HUES64 (cell line): ENCODE measurements at regions not wholly inside any gene's neighbourhood (a gene's known extent, or its start where the extent isn't known, plus 50 kb on each side); places are given as distances from the start of the nearest gene placed in this dataset.
"Not testable (repeated sequence)": the region's sequence is repeated elsewhere in the genome, so short reads cannot be mapped to it uniquely, and the experiment has no call there.

ENCODE experiments used
- H3K27ac ChIP-seq: 2 replicates; pipeline ENCODE4 v1.7.0; 2013; ENCODE audit warnings: low read depth, low read length, inconsistent platforms
- H3K27me3 ChIP-seq: 2 replicates; pipeline ENCODE4 v1.6.1; 2013; ENCODE audit warnings: mild to moderate bottlenecking, low read length; ENCODE audit not compliant: insufficient read depth
- H3K36me3 ChIP-seq: 2 replicates; pipeline ENCODE4 v1.6.1; 2013; ENCODE audit warnings: mild to moderate bottlenecking, low read length; ENCODE audit not compliant: insufficient read depth
- H3K4me1 ChIP-seq: 2 replicates; pipeline ENCODE4 v1.6.1; 2013; ENCODE audit warnings: mild to moderate bottlenecking, low read length, moderate library complexity; ENCODE audit not compliant: insufficient read depth
- H3K4me3 ChIP-seq: 2 replicates; pipeline ENCODE4 v1.5.1; 2013; ENCODE audit warnings: mild to moderate bottlenecking, low read length, moderate library complexity
- H3K9ac ChIP-seq: 2 replicates; pipeline ENCODE4 v1.6.1; 2013; ENCODE audit warnings: mild to moderate bottlenecking, low read depth, low read length
- H3K9me3 ChIP-seq: 2 replicates; pipeline ENCODE4 v1.6.1; 2013; ENCODE audit warnings: low read depth, low read length; ENCODE audit not compliant: insufficient read depth
- WGBS: fragments of 150-250, 120-280 bp; methylation state at CpG from one replicate; pipeline ENCODE4 v1.1.7; 2013; ENCODE audit warnings: missing lambda C conversion rate; 5-methylcytosine and 5-hydroxymethylcytosine counted together

DNA sequence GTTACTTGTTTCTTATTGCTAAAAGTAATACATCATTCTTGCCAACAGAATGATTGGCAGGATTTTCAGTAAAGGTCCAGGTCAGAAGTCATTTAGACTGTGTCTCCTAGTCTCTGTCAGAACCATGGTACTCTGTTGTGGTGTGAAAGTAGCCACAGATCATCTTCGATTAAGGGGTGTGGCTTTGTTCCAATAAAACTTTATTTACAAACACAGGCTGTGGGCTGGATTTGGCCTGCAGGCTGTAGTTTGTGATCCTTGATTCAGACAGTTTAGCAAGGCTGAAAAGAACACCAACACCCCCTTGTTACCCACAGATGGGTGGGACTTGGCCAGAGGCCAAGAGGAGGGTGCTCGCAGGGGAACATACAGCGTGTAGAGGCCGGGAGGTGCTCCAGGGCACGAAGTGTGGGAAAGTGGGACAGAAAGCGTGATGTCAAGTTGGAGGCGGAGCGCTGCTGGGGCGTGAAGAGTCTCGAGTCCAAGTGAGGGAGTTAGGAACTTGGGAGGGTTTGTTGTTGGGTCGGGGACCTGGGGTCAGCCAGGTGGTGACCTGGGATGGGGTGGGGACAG lies 117.3 kb upstream of the ALDH3B2 start:
- not testable (repeated sequence) for H3K9ac ChIP-seq, H3K36me3 ChIP-seq, H3K9me3 ChIP-seq, H3K4me1 ChIP-seq, H3K27me3 ChIP-seq, H3K4me3 ChIP-seq, H3K27ac ChIP-seq
- WGBS: 55% methylated on average over 10 of the region's 11 CpGs

DNA sequence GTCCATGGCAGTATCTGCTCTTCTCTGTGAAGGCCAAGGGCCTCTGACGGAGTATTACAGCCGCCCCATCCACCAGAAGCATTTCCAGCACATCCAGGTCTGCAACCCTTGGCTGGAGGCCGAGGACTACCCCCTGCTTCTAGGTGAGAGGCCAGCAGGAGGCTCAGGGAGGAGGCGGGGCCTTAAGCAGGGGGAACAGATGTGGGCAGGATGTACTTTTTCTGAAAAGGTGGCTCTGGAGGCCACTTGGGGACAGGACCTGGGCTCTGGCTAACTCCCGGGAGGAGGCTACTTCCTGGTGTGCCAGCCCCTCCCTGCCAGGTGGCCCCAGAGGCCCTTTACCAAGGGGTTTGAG lies 113.9 kb upstream of the ALDH3B2 start:
- H3K9ac ChIP-seq, H3K27ac ChIP-seq, H3K4me3 ChIP-seq, H3K4me1 ChIP-seq, H3K9me3 ChIP-seq, H3K27me3 ChIP-seq, H3K36me3 ChIP-seq: not testable (repeated sequence)
- 43% methylated on average over 5 of the region's 5 CpGs for WGBS

DNA sequence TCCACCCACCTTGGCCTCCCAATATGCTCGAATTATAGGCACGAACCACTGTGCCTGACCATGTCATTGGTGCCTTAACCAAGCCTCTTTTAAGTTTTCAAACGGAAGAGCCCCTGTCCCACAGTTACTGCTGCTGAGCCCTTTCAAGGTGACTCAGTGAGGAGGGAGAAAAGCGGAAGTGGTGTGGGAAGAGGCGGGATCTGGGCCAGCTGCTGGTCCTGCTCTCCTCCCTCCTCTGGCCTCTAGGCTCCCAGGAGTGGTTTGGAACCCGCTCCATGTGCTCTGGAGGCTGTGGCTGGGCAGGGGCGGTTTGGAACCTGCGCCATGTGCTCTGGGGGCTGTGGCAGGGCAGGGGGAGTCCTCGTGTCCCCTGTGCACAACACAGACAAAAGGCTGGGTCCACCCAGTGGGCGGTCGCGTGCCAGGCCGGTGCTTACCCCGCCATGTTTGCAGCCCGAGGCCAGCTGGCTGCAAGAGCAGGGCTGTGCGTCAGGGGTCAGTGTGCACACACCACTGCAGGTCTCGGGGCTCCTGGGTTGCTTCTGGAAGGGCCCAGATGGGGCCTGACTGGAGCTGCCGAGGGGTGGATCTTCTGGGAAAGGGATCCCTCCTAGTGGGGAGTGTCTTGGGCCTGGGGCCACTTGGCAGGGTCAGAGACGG lies 113.4 kb upstream of the ALDH3B2 start:
- not testable (repeated sequence) for H3K4me1 ChIP-seq, H3K9me3 ChIP-seq, H3K4me3 ChIP-seq, H3K9ac ChIP-seq, H3K27me3 ChIP-seq, H3K27ac ChIP-seq, H3K36me3 ChIP-seq
- 83% methylated on average over 19 of the region's 19 CpGs for WGBS

DNA sequence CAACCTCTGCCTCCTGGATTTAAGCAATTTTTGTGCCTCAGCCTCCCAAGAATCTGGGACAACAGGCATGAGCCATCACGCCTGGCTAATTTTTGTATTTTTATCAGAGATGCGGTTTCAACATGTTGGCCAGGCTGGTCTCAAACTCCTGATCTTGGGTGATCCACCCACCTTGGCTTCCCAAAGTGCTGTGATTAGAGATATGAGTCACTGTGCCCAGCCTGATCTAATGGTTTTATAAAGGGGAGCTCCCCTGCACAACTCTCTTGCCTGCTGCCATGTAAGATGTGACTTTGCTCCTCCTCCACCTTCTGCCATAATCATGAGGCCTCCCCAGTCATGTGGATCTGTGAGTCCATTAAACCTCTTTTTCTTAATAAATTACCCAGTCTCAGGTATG lies 107.5 kb upstream of the ALDH3B2 start:
- H3K9ac ChIP-seq, H3K9me3 ChIP-seq, H3K27me3 ChIP-seq, H3K27ac ChIP-seq, H3K36me3 ChIP-seq, H3K4me3 ChIP-seq, H3K4me1 ChIP-seq: not testable (repeated sequence)
- WGBS: 91% methylated on average over 2 of the region's 2 CpGs

DNA sequence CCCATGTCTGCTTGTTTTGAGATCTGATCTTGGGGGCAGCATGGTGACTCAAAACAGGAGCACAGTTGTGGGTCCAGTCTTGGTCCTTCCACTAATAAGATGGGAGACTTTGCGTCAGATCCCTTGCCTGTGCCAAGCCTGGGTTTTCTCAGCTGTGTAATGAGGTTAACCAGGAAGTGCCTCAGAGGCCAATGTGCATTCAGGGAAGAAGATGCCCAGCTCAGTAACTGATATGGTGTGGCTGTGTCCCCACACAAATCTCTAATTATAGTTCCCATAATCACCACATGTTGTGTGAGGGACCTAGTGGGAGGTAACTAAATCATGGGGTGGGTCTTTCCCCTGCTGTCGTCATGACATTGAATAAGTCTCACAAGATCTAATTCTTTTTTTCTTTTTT lies 107.1 kb upstream of the ALDH3B2 start:
- not testable (repeated sequence) for H3K4me1 ChIP-seq, H3K27ac ChIP-seq, H3K36me3 ChIP-seq, H3K4me3 ChIP-seq, H3K27me3 ChIP-seq, H3K9me3 ChIP-seq, H3K9ac ChIP-seq
- WGBS: 89% methylated on average over 2 of the region's 2 CpGs

DNA sequence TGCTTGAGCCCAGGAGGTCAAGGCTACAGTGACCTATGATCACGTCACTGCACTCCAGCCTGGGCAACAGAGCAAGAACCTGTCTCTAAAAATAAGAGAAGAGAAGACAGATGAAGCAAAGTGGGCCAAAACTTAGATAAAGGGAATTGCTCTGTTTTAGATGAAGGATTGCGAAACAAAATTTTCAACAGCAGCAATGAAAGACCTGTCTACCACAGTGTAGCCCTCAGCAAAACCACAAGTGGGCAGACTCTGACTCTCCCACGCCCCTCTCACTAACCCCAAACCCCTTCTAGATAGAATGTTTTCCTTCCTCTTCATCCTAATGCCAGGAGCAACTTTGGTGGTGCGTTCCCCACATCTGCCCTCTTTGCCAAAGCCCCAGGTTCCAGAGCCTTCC lies 105.6 kb upstream of the ALDH3B2 start:
- no peaks in the 10 kb centered on the region for H3K27me3 ChIP-seq
- no peaks in the 10 kb centered on the region for H3K9me3 ChIP-seq
- H3K9ac ChIP-seq: no peak overlapping the region
- no peak overlapping the region for H3K27ac ChIP-seq
- WGBS: 70% methylated on average over 4 of the region's 4 CpGs
- no peaks in the 10 kb centered on the region for H3K4me1 ChIP-seq
- H3K36me3 ChIP-seq: no peaks in the 10 kb centered on the region
- no peak overlapping the region for H3K4me3 ChIP-seq

DNA sequence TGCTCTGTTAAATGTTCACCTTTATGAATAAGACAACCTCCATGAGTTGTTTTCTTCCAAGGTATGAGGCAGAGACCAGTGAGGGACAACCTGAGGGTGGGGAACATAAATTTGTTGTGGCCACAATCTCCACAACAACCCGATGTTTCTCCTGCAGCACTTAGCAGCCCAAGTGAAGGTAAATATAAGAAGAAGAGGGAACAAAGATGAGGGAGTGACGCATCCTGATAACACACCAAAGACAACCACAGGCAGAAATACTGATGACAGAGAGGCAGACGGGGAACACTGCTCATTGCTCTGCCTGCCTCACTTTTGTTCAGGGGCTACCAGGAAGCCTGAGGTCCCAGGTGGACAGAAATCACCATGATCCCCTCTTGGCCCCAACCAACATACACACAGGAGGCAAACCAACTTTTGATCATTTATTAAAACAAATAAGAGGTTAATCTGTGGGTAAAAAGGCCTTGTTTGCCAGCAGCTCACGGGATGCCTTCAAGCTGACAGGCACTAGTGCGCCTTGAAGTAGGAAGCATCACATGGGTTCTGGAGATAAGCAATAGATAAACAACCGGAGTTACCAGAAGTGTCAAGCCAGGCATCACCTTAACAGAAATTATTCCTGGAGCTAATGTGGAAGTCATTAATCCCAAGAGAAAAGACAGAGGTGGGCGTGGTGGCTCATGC lies 104.9 kb upstream of the ALDH3B2 start:
- not testable (repeated sequence) for H3K4me3 ChIP-seq, H3K9me3 ChIP-seq, H3K27me3 ChIP-seq, H3K4me1 ChIP-seq, H3K36me3 ChIP-seq, H3K9ac ChIP-seq, H3K27ac ChIP-seq
- 75% methylated on average over 7 of the region's 7 CpGs for WGBS

DNA sequence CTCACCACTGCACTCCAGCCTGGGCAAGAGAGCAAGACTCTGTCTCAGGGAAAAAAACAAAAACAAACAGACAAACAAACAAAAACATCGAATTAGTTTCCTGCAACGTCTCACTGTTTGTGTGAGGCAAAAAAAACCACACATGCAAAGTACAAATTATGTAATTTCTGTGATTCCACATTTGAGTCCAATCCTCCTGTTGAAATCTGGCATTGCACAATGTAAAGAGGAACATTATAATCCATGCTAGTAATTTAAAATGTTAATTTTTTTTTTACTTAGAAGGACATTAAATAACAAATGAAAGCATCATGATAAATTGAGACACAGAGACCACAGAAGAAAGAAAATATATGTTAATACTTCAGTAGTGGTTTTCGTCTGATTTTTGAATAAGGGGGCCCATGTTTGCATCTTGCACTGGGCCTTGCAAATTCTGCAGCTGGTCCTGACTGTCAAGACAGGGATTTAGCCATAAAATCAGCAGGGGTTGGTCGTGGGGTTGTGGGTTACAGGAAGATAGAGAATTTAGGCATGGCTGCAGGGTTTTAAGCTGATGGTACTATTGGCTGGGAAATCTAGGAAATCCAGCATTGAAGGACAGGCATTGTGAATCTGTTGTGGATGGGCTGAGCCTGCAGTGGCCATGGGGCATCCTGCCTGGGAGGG lies 102.6 kb upstream of the ALDH3B2 start:
- Histone ChIP-seq H3K9ac (no peak overlapping the region), H3K9me3 (no peaks in the 10 kb centered on the region), H3K27me3 (no peaks in the 10 kb centered on the region), H3K4me3 (no peak overlapping the region), H3K27ac (no peak overlapping the region), H3K4me1 (no peaks in the 10 kb centered on the region), H3K36me3 (no peaks in the 10 kb centered on the region)
- WGBS: 58% methylated on average over 4 of the region's 4 CpGs

DNA sequence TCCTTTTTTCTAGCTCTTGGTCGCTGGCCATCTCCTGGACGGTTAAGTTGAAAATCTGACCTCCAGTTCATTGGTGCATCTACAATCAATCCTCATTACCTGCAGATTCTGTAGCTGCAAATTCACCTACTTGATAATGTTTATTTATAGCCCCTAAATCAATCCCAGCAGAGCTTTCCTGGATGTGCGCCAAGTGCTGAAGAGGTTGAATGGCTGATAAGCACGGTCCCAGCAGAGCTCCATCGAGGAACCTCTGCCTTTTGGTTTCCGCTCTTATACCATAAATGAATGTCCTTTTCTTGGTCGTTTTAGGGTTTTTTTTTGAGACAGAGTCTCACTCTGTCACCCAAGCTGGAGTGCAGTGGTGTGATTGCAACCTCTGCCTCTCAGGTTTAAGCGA lies 99.8 kb upstream of the ALDH3B2 start:
- H3K4me3 ChIP-seq, H3K27ac ChIP-seq, H3K36me3 ChIP-seq, H3K4me1 ChIP-seq, H3K9ac ChIP-seq, H3K27me3 ChIP-seq, H3K9me3 ChIP-seq: not testable (repeated sequence)
- 87% methylated on average over 8 of the region's 8 CpGs for WGBS

DNA sequence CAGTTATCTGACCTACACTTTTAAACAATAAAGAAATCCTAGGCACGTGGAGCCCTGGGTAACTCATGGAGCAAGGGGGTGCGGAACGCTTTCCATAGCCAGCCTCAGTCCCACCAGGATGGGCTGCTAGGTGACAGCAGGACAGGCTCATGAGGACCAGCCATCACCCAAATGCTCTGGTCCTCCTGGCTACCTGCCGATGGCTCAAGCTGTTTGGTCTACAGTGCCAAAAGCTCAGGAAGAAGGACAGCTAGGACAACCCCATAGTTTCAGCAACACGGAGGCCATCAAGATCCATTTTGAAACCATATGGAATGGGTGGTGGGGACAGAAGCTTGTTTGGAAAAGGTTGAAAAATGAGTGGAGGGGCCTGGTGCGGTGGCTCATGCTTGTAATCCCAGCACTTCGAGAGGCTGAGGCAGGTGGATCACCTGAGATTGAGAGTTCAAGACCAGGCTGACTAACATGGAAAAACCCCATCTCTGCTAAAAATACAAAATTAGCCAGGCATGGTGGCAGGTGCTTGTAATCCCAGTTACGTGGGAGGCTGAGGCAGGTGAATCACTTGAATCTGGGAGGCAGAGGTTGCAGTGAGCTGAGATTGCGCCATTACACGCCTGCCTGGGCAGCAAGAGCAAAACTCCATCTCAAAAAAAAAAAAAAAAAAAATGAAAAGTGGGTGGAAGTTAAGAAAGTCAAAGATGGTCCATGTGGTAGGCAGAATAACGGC lies 93.7 kb upstream of the ALDH3B2 start:
- H3K9ac ChIP-seq, H3K9me3 ChIP-seq: not testable (repeated sequence)

DNA sequence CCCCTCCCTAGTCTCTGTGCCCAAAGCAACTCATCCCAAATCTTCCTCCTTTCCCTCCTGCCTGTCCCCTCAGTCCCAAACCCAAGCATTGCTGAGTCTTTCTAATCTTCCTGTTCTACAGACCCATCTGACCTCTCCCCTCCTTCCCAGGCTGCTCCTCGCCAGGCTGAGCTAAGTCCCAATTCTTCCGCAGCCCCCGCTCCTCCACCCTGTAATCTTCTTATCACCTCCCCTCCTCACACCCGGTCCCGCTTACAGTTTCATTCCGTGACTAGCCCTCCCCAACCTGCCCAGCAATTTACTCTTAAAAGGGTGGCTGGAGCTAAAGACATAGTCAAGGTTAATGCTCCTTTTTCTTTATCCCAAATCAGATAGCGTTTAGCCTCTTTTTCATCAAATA lies 86.8 kb upstream of the ALDH3B2 start:
- not testable (repeated sequence) for H3K27ac ChIP-seq, H3K4me3 ChIP-seq, H3K9me3 ChIP-seq, H3K9ac ChIP-seq, H3K36me3 ChIP-seq, H3K27me3 ChIP-seq
- H3K4me1 ChIP-seq: peaks cover 11% of the 10 kb centered on the region; the same call in 1 of the 2 replicates
- 59% methylated on average over 7 of the region's 7 CpGs for WGBS

More for the DNA sequence above, 93.7 kb upstream of the ALDH3B2 start:
- WGBS: 96% methylated on average over 10 of the region's 11 CpGs
- not testable (repeated sequence) for H3K27me3 ChIP-seq, H3K4me1 ChIP-seq, H3K27ac ChIP-seq, H3K4me3 ChIP-seq, H3K36me3 ChIP-seq
